Testis (tissue), 2 donors: ENCODE measurements at regions not wholly inside any gene's neighbourhood (a gene's known extent, or its start where the extent isn't known, plus 50 kb on each side); places are given as distances from the start of the nearest gene placed in this dataset.

Source experiments
- CTCF ChIP-seq, 3 experiments: fragments of 450-650 bp in 2 of 3; fragments of 200-600 bp in 1 of 3; sonication (generic) in 1 of 3; IDR thresholded peaks; one replicate each; pipeline ENCODE4 v1.5.1; 2016 to 2019; ENCODE audit warnings: antibody characterized with exemption in 3 of 3, mild to moderate bottlenecking in 2 of 3, moderate library complexity in 1 of 3
- POLR2A ChIP-seq: fragments of 450-650 bp; IDR thresholded peaks from one replicate; pipeline ENCODE4 v1.6.1; 2017; ENCODE audit warnings: antibody characterized with exemption, mild to moderate bottlenecking, moderate library complexity

GRCh38 chr13:70729369-70729768, 621.1 kb upstream of the KLHL1 start:
- TF ChIP-seq POLR2A, result no peak
- TF ChIP-seq CTCF (IDR thresholded peaks at IDR 0.05), result no peak
